Neuron (in vitro differentiated cells): ENCODE measurements at regions not wholly inside any gene's neighbourhood (a gene's known extent, or its start where the extent isn't known, plus 50 kb on each side); places are given as distances from the start of the nearest gene placed in this dataset.
"Not testable (repeated sequence)": the region's sequence is repeated elsewhere in the genome, so short reads cannot be mapped to it uniquely, and the experiment has no call there.

Experiments
- H2AFZ ChIP-seq: one replicate; pipeline ENCODE4 v1.6.1; 2013; ENCODE audit warnings: low read depth, mild to moderate bottlenecking, inconsistent platforms, low read length, moderate library complexity
- H3K27me3 ChIP-seq: one replicate; pipeline ENCODE4 v1.6.1; 2013; ENCODE audit warnings: low read length; ENCODE audit not compliant: insufficient read depth
- H3K36me3 ChIP-seq: one replicate; pipeline ENCODE4 v1.6.1; 2013; ENCODE audit warnings: low read length; ENCODE audit not compliant: insufficient read depth
- H3K4me1 ChIP-seq: one replicate; pipeline ENCODE4 v1.6.1; 2013; ENCODE audit warnings: low read length; ENCODE audit not compliant: insufficient read depth
- H3K4me3 ChIP-seq: 2 replicates; pipeline ENCODE4 v1.5.1; 2013; ENCODE audit warnings: mild to moderate bottlenecking, low read length, moderate library complexity
- H3K9me3 ChIP-seq: one replicate; pipeline ENCODE4 v1.6.1; 2013; ENCODE audit warnings: low read length

DNA sequence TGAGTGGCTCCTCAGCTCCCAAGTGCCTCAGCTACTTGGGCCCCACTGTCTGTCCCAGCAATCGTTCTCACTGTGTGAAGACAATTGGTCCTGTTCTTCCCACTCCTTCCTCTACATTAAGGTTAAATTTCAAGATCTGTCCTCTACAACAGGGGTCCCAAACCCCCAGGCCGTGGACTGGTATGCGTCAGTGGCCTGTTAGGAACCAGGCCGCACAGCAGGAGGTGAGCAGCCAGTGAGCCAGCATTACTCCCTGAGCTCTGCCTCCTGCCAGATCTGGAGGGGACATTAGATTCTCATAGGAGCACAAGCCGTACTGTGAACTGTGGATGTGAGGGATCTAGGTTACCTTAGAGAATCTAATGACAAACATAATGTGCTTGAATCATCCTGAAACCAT is 376.9 kb upstream of the FZD8 start:
- Histone ChIP-seq H3K4me1 (no peaks in the 10 kb centered on the region), H2AFZ (no peak overlapping the region), H3K4me3 (no peak overlapping the region), H3K27me3 (no peaks in the 10 kb centered on the region), H3K36me3 (no peaks in the 10 kb centered on the region), H3K9me3 (no peaks in the 10 kb centered on the region)

DNA sequence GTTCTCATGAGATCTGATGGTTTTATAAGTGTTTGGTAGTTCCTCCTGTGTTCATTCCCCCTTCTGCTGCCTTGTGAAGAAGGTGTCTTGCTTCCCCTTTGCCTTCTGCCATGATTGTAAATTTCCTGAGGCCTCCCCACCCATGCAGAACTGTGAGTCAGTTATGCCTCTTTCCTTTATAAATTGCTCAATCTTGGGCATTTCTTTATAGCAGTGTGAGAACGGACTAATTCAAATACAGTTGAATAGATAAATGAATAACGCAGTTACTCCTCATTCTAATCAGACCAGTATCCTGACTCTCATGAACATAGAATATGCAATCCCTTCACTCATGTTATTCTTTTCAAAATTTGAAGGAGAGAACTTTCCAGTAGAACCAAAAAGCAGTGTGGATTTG is 375.0 kb upstream of the FZD8 start:
- Histone ChIP-seq H2AFZ (no peak overlapping the region), H3K9me3 (no peaks in the 10 kb centered on the region), H3K27me3 (no peaks in the 10 kb centered on the region), H3K4me1 (no peaks in the 10 kb centered on the region), H3K36me3 (no peaks in the 10 kb centered on the region), H3K4me3 (no peak overlapping the region)

DNA sequence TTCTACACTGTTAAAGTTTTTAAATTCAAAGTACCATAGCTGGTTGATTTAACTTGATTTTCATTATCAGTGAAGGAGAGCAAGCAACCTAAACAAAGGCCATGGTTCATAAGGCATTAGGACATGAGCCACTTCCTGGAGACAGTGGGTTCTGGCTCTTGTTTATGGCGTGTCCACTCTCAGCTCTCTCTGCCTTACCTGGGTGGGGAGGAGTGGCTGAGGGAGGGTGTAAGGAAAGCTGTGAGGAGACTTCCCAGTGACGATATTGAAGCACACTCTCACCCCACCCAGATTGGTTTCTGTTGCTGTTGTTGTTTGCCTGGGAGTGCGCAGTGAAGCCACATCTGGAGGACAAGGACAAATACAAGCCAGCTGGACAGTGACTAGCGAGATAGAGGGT is 365.3 kb upstream of the FZD8 start:
- Histone ChIP-seq H3K36me3 (no peaks in the 10 kb centered on the region), H3K4me3 (no peak overlapping the region)

DNA sequence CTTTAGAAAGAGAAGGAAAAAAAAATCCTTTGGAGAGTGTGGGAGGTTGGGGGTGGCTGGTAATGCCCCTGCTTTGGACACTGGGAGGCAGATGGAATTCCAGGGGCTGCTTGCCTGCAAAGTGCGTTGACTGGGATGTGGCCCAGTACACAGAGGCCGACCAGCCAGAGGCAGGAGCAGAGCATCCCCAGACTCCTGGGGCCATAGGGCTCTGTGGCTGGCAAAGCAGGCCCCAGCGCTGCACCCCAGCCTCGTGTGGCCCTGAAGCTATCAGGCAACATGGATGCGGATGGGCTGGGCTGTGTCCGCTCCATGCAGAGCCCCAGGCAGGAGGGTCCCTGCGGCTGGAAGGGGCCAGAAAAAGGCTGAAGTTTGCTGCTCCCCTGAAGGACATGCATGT is 361.6 kb upstream of the FZD8 start:
- Histone ChIP-seq H3K4me3 (no peak overlapping the region), H3K27me3 (no peaks in the 10 kb centered on the region), H3K36me3 (no peaks in the 10 kb centered on the region), H2AFZ (no peak overlapping the region), H3K4me1 (no peaks in the 10 kb centered on the region), H3K9me3 (no peaks in the 10 kb centered on the region)

More for the DNA sequence above, 365.3 kb upstream of the FZD8 start:
- Histone ChIP-seq H3K9me3 (no peaks in the 10 kb centered on the region), H2AFZ (no peak overlapping the region), H3K4me1 (no peaks in the 10 kb centered on the region), H3K27me3 (no peaks in the 10 kb centered on the region)

- no peaks in the 10 kb centered on the region for H3K27me3 ChIP-seq
- H3K4me3 ChIP-seq, result no peak overlapping the region
- H3K9me3 ChIP-seq, result no peaks in the 10 kb centered on the region
Measured at GRCh38 chr10:36003031-36003600, 361.0 kb upstream of the FZD8 start.

GRCh38 chr10:36002445-36002844 is 360.3 kb upstream of the FZD8 start:
- Histone ChIP-seq H2AFZ (no peak overlapping the region), H3K4me1 (no peaks in the 10 kb centered on the region), H3K36me3 (no peaks in the 10 kb centered on the region), H3K27me3 (no peaks in the 10 kb centered on the region), H3K9me3 (no peaks in the 10 kb centered on the region), H3K4me3 (no peak overlapping the region)

More at GRCh38 chr10:36003031-36003600, 361.0 kb upstream of the FZD8 start:
- Histone ChIP-seq H3K36me3 (no peaks in the 10 kb centered on the region), H3K4me1 (no peaks in the 10 kb centered on the region), H2AFZ (no peak overlapping the region)

GRCh38 chr10:36000754-36001153 is 358.7 kb upstream of the FZD8 start:
- H3K27me3 ChIP-seq, H3K36me3 ChIP-seq, H3K9me3 ChIP-seq, H2AFZ ChIP-seq, H3K4me1 ChIP-seq, H3K4me3 ChIP-seq: not testable (repeated sequence)

DNA sequence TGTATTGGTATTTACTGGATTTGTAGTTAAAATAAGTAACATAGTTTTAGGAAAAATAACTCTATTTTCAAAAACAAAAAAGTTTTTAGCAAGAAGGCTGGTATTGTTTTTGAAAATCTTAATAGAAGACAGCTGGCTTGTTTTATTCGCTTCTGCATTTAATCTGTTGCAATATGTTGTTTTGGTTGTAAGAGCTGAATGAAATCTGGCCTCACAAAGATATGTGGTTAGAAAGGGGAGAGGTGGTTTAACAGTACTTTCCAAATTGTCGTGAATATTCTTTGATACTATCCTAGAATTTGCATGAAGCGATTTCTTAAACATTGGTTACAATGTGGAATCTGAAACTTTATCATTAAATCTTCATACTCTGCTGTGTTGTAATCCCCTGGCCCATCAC is 355.9 kb upstream of the FZD8 start:
- no peaks in the 10 kb centered on the region for H3K9me3 ChIP-seq
- H2AFZ ChIP-seq, result no peak overlapping the region
- no peak overlapping the region for H3K4me3 ChIP-seq
- no peaks in the 10 kb centered on the region for H3K4me1 ChIP-seq
- no peaks in the 10 kb centered on the region for H3K36me3 ChIP-seq
- no peaks in the 10 kb centered on the region for H3K27me3 ChIP-seq

DNA sequence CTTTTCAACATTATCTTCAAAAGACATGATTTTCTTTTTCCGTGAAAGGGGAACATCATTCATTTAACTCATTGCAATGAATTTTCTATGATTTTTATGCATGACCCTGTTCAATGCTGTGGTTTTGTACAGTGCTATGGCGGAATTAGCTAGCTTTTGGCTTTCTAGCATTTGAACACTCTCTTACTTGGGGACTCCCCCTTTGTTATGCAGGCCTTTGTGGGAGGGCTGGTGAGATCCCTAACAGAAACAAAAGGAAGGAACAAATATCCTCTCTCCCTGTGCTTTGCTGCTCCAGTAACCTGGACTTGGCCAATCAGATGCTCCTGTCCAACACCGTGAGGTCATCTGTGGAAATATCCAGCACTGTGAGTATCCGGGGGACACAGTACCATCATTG is 353.4 kb upstream of the FZD8 start:
- Histone ChIP-seq H2AFZ (no peak overlapping the region), H3K36me3 (no peaks in the 10 kb centered on the region), H3K4me3 (no peak overlapping the region), H3K4me1 (no peaks in the 10 kb centered on the region), H3K27me3 (no peaks in the 10 kb centered on the region), H3K9me3 (no peaks in the 10 kb centered on the region)

GRCh38 chr10:35993591-35994515 is 351.8 kb upstream of the FZD8 start:
- H3K4me1 ChIP-seq, result no peaks in the 10 kb centered on the region
- H2AFZ ChIP-seq, result no peak overlapping the region

DNA sequence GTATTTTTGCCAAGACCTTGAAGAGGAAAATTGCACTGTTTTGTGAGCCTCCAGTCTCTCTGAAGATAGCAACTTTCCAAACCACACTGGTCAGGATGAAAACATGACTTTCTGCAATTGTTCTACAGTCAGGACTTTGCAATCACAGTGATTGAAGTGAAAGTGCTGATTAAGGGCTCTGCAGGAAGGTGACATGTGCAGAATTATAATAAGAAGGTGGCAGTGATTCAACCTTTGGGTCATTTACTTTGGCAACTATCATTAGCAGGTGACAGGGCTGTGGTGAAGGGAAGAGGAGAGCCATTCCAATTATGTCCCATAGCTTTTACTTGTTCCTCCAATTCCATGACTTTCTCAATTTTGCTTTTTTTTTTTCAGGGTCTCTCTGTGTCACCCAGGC is 350.0 kb upstream of the FZD8 start:
- H3K4me1 ChIP-seq, result peaks cover 2% of the 10 kb centered on the region
- H3K9me3 ChIP-seq, result no peaks in the 10 kb centered on the region
- H3K36me3 ChIP-seq, result no peaks in the 10 kb centered on the region
- H3K27me3 ChIP-seq, result no peaks in the 10 kb centered on the region
- H3K4me3 ChIP-seq, result no peak overlapping the region
- H2AFZ ChIP-seq, result no peak overlapping the region

More at GRCh38 chr10:35993591-35994515, 351.8 kb upstream of the FZD8 start:
- no peaks in the 10 kb centered on the region for H3K9me3 ChIP-seq
- no peaks in the 10 kb centered on the region for H3K27me3 ChIP-seq
- H3K36me3 ChIP-seq, result no peaks in the 10 kb centered on the region
- no peak overlapping the region for H3K4me3 ChIP-seq

- Histone ChIP-seq H3K36me3 (no peaks in the 10 kb centered on the region), H3K4me1 (peaks cover 2% of the 10 kb centered on the region), H3K9me3 (no peaks in the 10 kb centered on the region), H3K4me3 (no peak overlapping the region), H2AFZ (no peak overlapping the region), H3K27me3 (no peaks in the 10 kb centered on the region)
Measured at GRCh38 chr10:35986756-35987502, 344.8 kb upstream of the FZD8 start.

- H3K9me3 ChIP-seq, result no peaks in the 10 kb centered on the region
- H3K4me3 ChIP-seq, result no peak overlapping the region
- no peaks in the 10 kb centered on the region for H3K27me3 ChIP-seq
- no peaks in the 10 kb centered on the region for H3K4me1 ChIP-seq
- H3K36me3 ChIP-seq, result no peaks in the 10 kb centered on the region
- no peak overlapping the region for H2AFZ ChIP-seq
Measured at GRCh38 chr10:35979116-35979515, 337.0 kb upstream of the FZD8 start.
